K562 (cell line): ENCODE measurements at regions not wholly inside any gene's neighbourhood (a gene's known extent, or its start where the extent isn't known, plus 50 kb on each side); places are given as distances from the start of the nearest gene placed in this dataset.

Source experiments
- CHD4 ChIP-seq: fragments of 200-600 bp; sonication (generic); IDR thresholded peaks from 3 replicates; pipeline ENCODE4 v1.6.1; 2012; ENCODE audit warnings: low read depth, mild to moderate bottlenecking, mixed read lengths, low read length, inconsistent platforms; ENCODE audit not compliant: insufficient read depth, insufficient replicate concordance, poor library complexity, severe bottlenecking
- CREB3 ChIP-seq: fragments of 450-650 bp; conservative IDR thresholded peaks from 2 replicates; pipeline ENCODE4 v1.6.1; 2016; ENCODE audit warnings: missing genetic modification characterization, low read depth, mild to moderate bottlenecking, missing compliant biosample characterization, moderate library complexity
- CTCF ChIP-seq, 3 experiments: IDR thresholded peaks in 2 of 3; conservative IDR thresholded peaks in 1 of 3; 2 replicates each; pipeline ENCODE4 v1.5.1; 2011 to 2012; ENCODE audit warnings: low read length in 3 of 3, mild to moderate bottlenecking in 3 of 3, control low read depth in 2 of 3, improper control_type of control experiment in 1 of 3, inconsistent platforms in 1 of 3, low read depth in 1 of 3, mixed read lengths in 1 of 3, moderate library complexity in 1 of 3; ENCODE audit not compliant: insufficient read depth in 2 of 3
- PHB2 ChIP-seq: fragments of 450-650 bp; IDR thresholded peaks from 2 replicates; pipeline ENCODE4 v1.6.1; 2017; ENCODE audit warnings: low read depth
- POLR2AphosphoS2 ChIP-seq: IDR thresholded peaks from 2 replicates; pipeline ENCODE4 v1.6.1; 2012; ENCODE audit warnings: low read length, improper control_type of control experiment
- POLR2G ChIP-seq: fragments of 200-400 bp; formaldehyde crosslinking; IDR thresholded peaks from 2 replicates; pipeline ENCODE4 v1.6.1; 2017; ENCODE audit warnings: low read depth, mild to moderate bottlenecking, antibody characterized with exemption, low read length, moderate library complexity
- RAD21 ChIP-seq, 2 experiments: fragments of 250-450 bp in 1 of 2; fragments of 450-650 bp in 1 of 2; sonication (Bioruptor Pico) in 1 of 2; formaldehyde crosslinking in 1 of 2; IDR thresholded peaks in 1 of 2; conservative IDR thresholded peaks in 1 of 2; 2 replicates each; pipeline versions ENCODE4 v1.4.0 to v1.8.0; 2020 to 2022; ENCODE audit warnings: mild to moderate bottlenecking in 2 of 2, moderate library complexity in 1 of 2
- SIX5 ChIP-seq, 2 experiments: IDR thresholded peaks; 2 replicates each; pipeline ENCODE4 v1.6.1; 2011; ENCODE audit warnings: low read length in 2 of 2, borderline replicate concordance in 1 of 2, low read depth in 1 of 2, mild to moderate bottlenecking in 1 of 2, moderate library complexity in 1 of 2; ENCODE audit not compliant: insufficient read depth in 1 of 2
- TAF1 ChIP-seq: IDR thresholded peaks from 2 replicates; pipeline ENCODE4 v1.6.1; 2011; ENCODE audit warnings: mild to moderate bottlenecking, low read length, moderate library complexity; ENCODE audit not compliant: insufficient read depth, control insufficient read depth, severe bottlenecking; ENCODE audit errors: extremely low read depth
- ZNF134 ChIP-seq: fragments of 250-450 bp; sonication (Bioruptor Pico); conservative IDR thresholded peaks from 2 replicates; pipeline ENCODE4 v1.4.0; 2020
- ZNF384 ChIP-seq: IDR thresholded peaks from 2 replicates; pipeline ENCODE4 v1.6.1; 2012; ENCODE audit warnings: low read depth, low read length, improper control_type of control experiment
- ZNF407 ChIP-seq: fragments of 450-650 bp; IDR thresholded peaks from 2 replicates; pipeline ENCODE4 v1.6.1; 2016; ENCODE audit warnings: low read depth
- TF ChIP-seq, protein P1 (sequence below): fragments of 250-450 bp; sonication (Bioruptor Pico); IDR thresholded peaks from 2 replicates; pipeline ENCODE4 v1.4.0; 2020

- TF ChIP-seq ZNF134 (CRISPR knock-in tag): no peak
- TF ChIP-seq PHB2: no peak
- no peak for TF ChIP-seq RAD21 (CRISPR knock-in tag; conservative IDR thresholded peaks at IDR 0.05 in 1 of 2, IDR thresholded peaks at IDR 0.05 in 1 of 2)
- TF ChIP-seq CREB3: no peak
- no peak for TF ChIP-seq ZNF407
- no peak for TF ChIP-seq CHD4
- no peak for TF ChIP-seq POLR2G
- TF ChIP-seq SIX5 (IDR thresholded peaks at IDR 0.05; ENCODE audit: borderline replicate concordance in 1 of 2, insufficient read depth in 1 of 2, low read depth in 1 of 2, low read length in 2 of 2): no peak
- no peak for TF ChIP-seq TAF1
- TF ChIP-seq, protein P1, sequence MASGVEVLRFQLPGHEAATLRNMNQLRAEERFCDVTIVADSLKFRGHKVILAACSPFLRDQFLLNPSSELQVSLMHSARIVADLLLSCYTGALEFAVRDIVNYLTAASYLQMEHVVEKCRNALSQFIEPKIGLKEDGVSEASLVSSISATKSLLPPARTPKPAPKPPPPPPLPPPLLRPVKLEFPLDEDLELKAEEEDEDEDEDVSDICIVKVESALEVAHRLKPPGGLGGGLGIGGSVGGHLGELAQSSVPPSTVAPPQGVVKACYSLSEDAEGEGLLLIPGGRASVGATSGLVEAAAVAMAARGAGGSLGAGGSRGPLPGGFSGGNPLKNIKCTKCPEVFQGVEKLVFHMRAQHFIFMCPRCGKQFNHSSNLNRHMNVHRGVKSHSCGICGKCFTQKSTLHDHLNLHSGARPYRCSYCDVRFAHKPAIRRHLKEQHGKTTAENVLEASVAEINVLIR (CRISPR knock-in tag): no peak
- no peak for TF ChIP-seq POLR2AphosphoS2
- no peak for TF ChIP-seq CTCF (IDR thresholded peaks at IDR 0.05 in 2 of 3, conservative IDR thresholded peaks at IDR 0.05 in 1 of 3; ENCODE audit: insufficient read depth in 2 of 3, low read depth in 1 of 3, low read length in 3 of 3)
- no peak for TF ChIP-seq ZNF384
These were observed 260.5 kb upstream of the ZPLD1 start for GRCh38 chr3:102174312-102174712.
